ENCODE measurements at regions not wholly inside any gene's neighbourhood (a gene's known extent, or its start where the extent isn't known, plus 50 kb on each side); places are given as distances from the start of the nearest gene placed in this dataset.

DNA sequence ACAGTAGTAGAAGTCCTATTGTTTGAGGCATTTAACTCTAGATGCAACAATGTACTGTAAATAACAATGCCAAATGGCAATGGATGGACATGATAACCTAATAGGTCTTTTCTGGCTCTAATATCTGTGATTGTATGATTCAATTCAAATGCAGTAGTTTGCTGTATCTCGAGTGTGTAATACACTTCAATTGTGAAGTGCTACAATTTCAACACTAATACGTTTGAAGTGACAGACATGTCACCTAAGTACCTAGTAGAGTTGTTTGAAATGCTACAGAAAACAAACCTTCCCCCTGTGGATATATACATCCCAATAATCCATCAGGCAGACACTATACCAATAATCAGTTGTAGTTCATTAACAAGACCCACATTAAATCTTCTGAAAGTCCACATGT is 305.9 kb upstream of the ITGA1 start:
- Histone ChIP-seq H4K8ac (ENCODE audit: extremely low read depth, insufficient read depth, low read length) (no peak overlapping the region), H2BK120ac (replicated peaks; ENCODE audit: low read depth, low read length) (no peak overlapping the region), H3K4ac (replicated peaks; ENCODE audit: insufficient read length, low read depth, low read length) (no peak overlapping the region), H4K5ac (ENCODE audit: insufficient read length, low read depth, low read length) (no peak overlapping the region), H2AFZ (ENCODE audit: low read length) (no peak overlapping the region), H3K4me2 (ENCODE audit: insufficient read depth in 1 of 2, low read depth in 2 of 2, low read length in 2 of 2) (no peak overlapping the region), H2BK5ac (ENCODE audit: low read depth, low read length) (no peak overlapping the region), H3K36me3 (ENCODE audit: control insufficient read depth in 2 of 4, insufficient read depth in 4 of 4, low read length in 3 of 4) (no peaks in the 10 kb centered on the region), H4K91ac (replicated peaks; ENCODE audit: insufficient read length, low read length) (no peak overlapping the region), H2BK15ac (ENCODE audit: low read length) (no peak overlapping the region), H2AK5ac (ENCODE audit: low read depth, low read length) (no peak overlapping the region), H3K9me3 (ENCODE audit: insufficient read depth in 2 of 2, low read depth in 1 of 2, low read length in 1 of 2) (no peaks in the 10 kb centered on the region), H3K4me1 (replicated peaks in 1 of 4; ENCODE audit: control insufficient read depth in 3 of 4, insufficient read depth in 4 of 4, low read length in 3 of 4) (0 out of 7 replicates have a peak, but pooled peaks cover 0 to 4% (median under 1%) of the 10 kb centered on the region in 4 experiments), H4K20me1 (replicated peaks in 1 of 2; ENCODE audit: control insufficient read depth in 1 of 2, insufficient read depth in 2 of 2, low read length in 2 of 2) (no peaks in the 10 kb centered on the region), H2BK12ac (ENCODE audit: low read depth, low read length) (no peak overlapping the region), H3K27me3 (replicated peaks in 1 of 4; ENCODE audit: control insufficient read depth in 3 of 4, extremely low read depth in 1 of 4, insufficient read depth in 3 of 4, low read length in 3 of 4) (no peaks in the 10 kb centered on the region), H3K23ac (ENCODE audit: insufficient read length) (no peak overlapping the region), H3K18ac (ENCODE audit: extremely low read depth, low read length) (no peak overlapping the region), H3K14ac (ENCODE audit: insufficient read length) (no peak overlapping the region), H3K79me2 (ENCODE audit: control insufficient read depth in 1 of 2, insufficient read depth in 2 of 2, low read length in 2 of 2) (no peaks in the 10 kb centered on the region), H3K4me3 (ENCODE audit: extremely low read depth in 1 of 4, insufficient read depth in 2 of 4, low read depth in 3 of 4, low read length in 4 of 4) (no peak overlapping the region), H2BK20ac (ENCODE audit: low read length) (no peak overlapping the region), H3K79me1 (ENCODE audit: low read depth, low read length) (no peaks in the 10 kb centered on the region), H3K23me2 (ENCODE audit: low read depth, low read length) (no peaks in the 10 kb centered on the region), H3K56ac (replicated peaks; ENCODE audit: insufficient read length, low read depth, low read length) (no peak overlapping the region), H3K9ac (replicated peaks in 1 of 4; ENCODE audit: extremely low read depth in 1 of 4, low read depth in 3 of 4, low read length in 3 of 4) (no peak overlapping the region), H3K27ac (ENCODE audit: low read depth, low read length) (no peak overlapping the region)
- POLR2A ChIA-PET (ENCODE audit: partially characterized antibody) = no interaction called here
- WGBS, 2 experiments (ENCODE audit: extremely low coverage in 1 of 2, insufficient coverage in 1 of 2, insufficient read length in 1 of 2, insufficient replicate concordance in 2 of 2, low coverage in 1 of 2, low lambda C conversion rate in 2 of 2, missing lambda C conversion rate in 1 of 2) = 91% methylated on average over 2 of the region's 2 CpGs; no CpG with 5 or more reads in 1 of the 2 experiments
- DNase-seq (ENCODE audit: low read depth in 1 of 2, low spot score in 2 of 2) (no peak), FAIRE-seq (no peak)
- CTCF ChIA-PET (ENCODE audit: partially characterized antibody) = no interaction called here
- no peak for TF ChIP-seq TBP (IDR thresholded peaks at IDR 0.05; ENCODE audit: low read depth, low read length)
- TF ChIP-seq ZNF274 (IDR thresholded peaks at IDR 0.05; ENCODE audit: borderline replicate concordance, extremely low read depth, low read length) = no peak

Data from H1 (cell line).